HEK293 (cell line): ENCODE measurements at regions not wholly inside any gene's neighbourhood (a gene's known extent, or its start where the extent isn't known, plus 50 kb on each side); places are given as distances from the start of the nearest gene placed in this dataset.

Experiments used
- CTCF ChIA-PET: fragments of 350-600 bp; formaldehyde crosslinking; extraction: SDS; loops from one replicate; lab custom pipeline; 2021; ENCODE audit warnings: antibody characterized with exemption; lab: Yijun Ruan, JAX
- POLR2A ChIA-PET: fragments of 300-600 bp; formaldehyde crosslinking; extraction: SDS; loops from one replicate; lab custom pipeline; 2020; ENCODE audit warnings: antibody characterized with exemption, inconsistent platforms; lab: Yijun Ruan, JAX
- H3K27ac ChIP-seq: fragments of 200-500 bp; sonication (Bioruptor generic); 2 replicates; pipeline ENCODE4 v1.5.1; 2014; ENCODE audit warnings: low read depth, low read length, control low read depth, inconsistent platforms; ENCODE audit errors: extremely low read depth
- H3K36me3 ChIP-seq, 2 experiments: fragments of 200-500 bp in 1 of 2; sonication (Bioruptor generic) in 1 of 2; 1 replicate in 1 of 2; 2 replicates in 1 of 2; pipeline ENCODE4 v1.5.1; 2014 to 2017; ENCODE audit warnings: inconsistent platforms in 2 of 2, low read length in 2 of 2; ENCODE audit not compliant: control insufficient read depth in 2 of 2, insufficient read depth in 1 of 2
- H3K4me1 ChIP-seq: fragments of 200-500 bp; sonication (Bioruptor generic); 2 replicates; pipeline ENCODE4 v1.5.1; 2014; ENCODE audit warnings: mild to moderate bottlenecking, low read length, inconsistent platforms; ENCODE audit not compliant: control insufficient read depth, insufficient read depth
- H3K4me3 ChIP-seq: 2 replicates; pipeline ENCODE4 v1.5.1; 2011; ENCODE audit warnings: low read depth, mild to moderate bottlenecking, control low read depth, low read length, moderate library complexity
- H3K9me3 ChIP-seq: fragments of 200-500 bp; sonication (Bioruptor generic); 2 replicates; pipeline ENCODE4 v1.5.1; 2014; ENCODE audit warnings: low read depth, low read length, inconsistent platforms; ENCODE audit not compliant: control insufficient read depth, insufficient read depth
- HOXA7 ChIP-seq: sonication (generic); formaldehyde crosslinking; IDR thresholded peaks from 2 replicates; pipeline ENCODE4 v1.8.1; 2022; ENCODE audit warnings: missing genetic modification reagents, borderline replicate concordance
- KLF10 ChIP-seq: fragments of 450-650 bp; IDR thresholded peaks from 2 replicates; pipeline ENCODE4 v1.5.1; 2018; ENCODE audit warnings: missing biosample characterization, mild to moderate bottlenecking, missing genetic modification characterization
- SETDB1 ChIP-seq: IDR thresholded peaks from one replicate; pipeline ENCODE4 v1.6.1; 2017; ENCODE audit warnings: mild to moderate bottlenecking, low read length, moderate library complexity, mixed read lengths; ENCODE audit not compliant: insufficient read length
- ZBTB1 ChIP-seq: fragments of 450-650 bp; formaldehyde crosslinking; IDR thresholded peaks from 2 replicates; pipeline ENCODE4 v1.5.1; 2016; ENCODE audit warnings: missing biosample characterization, missing genetic modification characterization
- ZBTB20 ChIP-seq: fragments of 450-650 bp; formaldehyde crosslinking; IDR thresholded peaks from 2 replicates; pipeline ENCODE4 v1.5.1; 2016; ENCODE audit warnings: missing biosample characterization, missing genetic modification characterization
- ZFP37 ChIP-seq: fragments of 450-650 bp; formaldehyde crosslinking; IDR thresholded peaks from 2 replicates; pipeline ENCODE4 v1.5.1; 2016; ENCODE audit warnings: missing biosample characterization, missing genetic modification characterization
- ZNF10 ChIP-seq: fragments of 450-650 bp; formaldehyde crosslinking; IDR thresholded peaks from 2 replicates; pipeline ENCODE4 v1.5.1; 2017; ENCODE audit warnings: missing biosample characterization, missing genetic modification characterization
- ZNF174 ChIP-seq: fragments of 450-650 bp; formaldehyde crosslinking; IDR thresholded peaks from 2 replicates; pipeline ENCODE4 v1.5.0; 2017; ENCODE audit warnings: missing biosample characterization, mild to moderate bottlenecking, missing genetic modification characterization
- ZNF19 ChIP-seq: fragments of 450-650 bp; formaldehyde crosslinking; IDR thresholded peaks from 2 replicates; pipeline ENCODE4; 2016; ENCODE audit warnings: missing biosample characterization, missing genetic modification characterization, low read depth
- ZNF202 ChIP-seq: fragments of 450-650 bp; formaldehyde crosslinking; IDR thresholded peaks from 2 replicates; pipeline ENCODE4 v1.5.1; 2016; ENCODE audit warnings: missing biosample characterization, missing genetic modification characterization, borderline replicate concordance
- ZNF211 ChIP-seq: fragments of 450-650 bp; formaldehyde crosslinking; IDR thresholded peaks from 2 replicates; pipeline ENCODE4 v1.5.1; 2016; ENCODE audit warnings: low read depth, missing biosample characterization, missing genetic modification characterization
- ZNF302 ChIP-seq: fragments of 450-650 bp; formaldehyde crosslinking; IDR thresholded peaks from 2 replicates; pipeline ENCODE4 v1.5.1; 2016; ENCODE audit warnings: missing biosample characterization, missing genetic modification characterization, low read depth
- ZNF394 ChIP-seq: fragments of 450-650 bp; formaldehyde crosslinking; IDR thresholded peaks from 2 replicates; pipeline ENCODE4 v1.5.1; 2016; ENCODE audit warnings: missing biosample characterization, missing genetic modification characterization, mild to moderate bottlenecking, moderate library complexity, borderline replicate concordance
- ZNF426 ChIP-seq: fragments of 450-650 bp; formaldehyde crosslinking; IDR thresholded peaks from 2 replicates; pipeline ENCODE4 v1.5.1; 2017; ENCODE audit warnings: missing biosample characterization, missing genetic modification characterization, mild to moderate bottlenecking, inconsistent platforms, moderate library complexity
- ZNF549 ChIP-seq: fragments of 450-650 bp; IDR thresholded peaks from 2 replicates; pipeline ENCODE4 v1.5.1; 2018; ENCODE audit warnings: missing biosample characterization, missing genetic modification characterization, mild to moderate bottlenecking, inconsistent platforms, moderate library complexity
- ZNF560 ChIP-seq: fragments of 450-650 bp; formaldehyde crosslinking; IDR thresholded peaks from 2 replicates; pipeline ENCODE4 v1.5.1; 2017; ENCODE audit warnings: missing biosample characterization, missing genetic modification characterization, borderline replicate concordance
- ZNF571 ChIP-seq: fragments of 450-650 bp; formaldehyde crosslinking; IDR thresholded peaks from 2 replicates; pipeline ENCODE4 v1.5.0; 2017; ENCODE audit warnings: missing biosample characterization, missing genetic modification characterization
- ZNF624 ChIP-seq: fragments of 450-650 bp; formaldehyde crosslinking; IDR thresholded peaks from 2 replicates; pipeline ENCODE4 v1.5.1; 2017; ENCODE audit warnings: missing biosample characterization, missing genetic modification characterization
- ZNF664 ChIP-seq: fragments of 450-650 bp; formaldehyde crosslinking; IDR thresholded peaks from 2 replicates; pipeline ENCODE4 v1.5.1; 2016; ENCODE audit warnings: missing biosample characterization, missing genetic modification characterization
- ZNF792 ChIP-seq: fragments of 450-650 bp; formaldehyde crosslinking; IDR thresholded peaks from 2 replicates; pipeline ENCODE4 v1.5.1; 2016; ENCODE audit warnings: missing biosample characterization, missing genetic modification characterization
- ZNF837 ChIP-seq: fragments of 450-650 bp; formaldehyde crosslinking; IDR thresholded peaks from 2 replicates; pipeline ENCODE4 v1.5.1; 2016; ENCODE audit warnings: missing biosample characterization, missing genetic modification characterization
- TF ChIP-seq, protein P1 (sequence below): fragments of 450-650 bp; formaldehyde crosslinking; IDR thresholded peaks from 2 replicates; pipeline ENCODE4 v1.5.1; 2016; ENCODE audit warnings: missing biosample characterization, missing genetic modification characterization, borderline replicate concordance
- TF ChIP-seq, protein P2 (sequence below): fragments of 450-650 bp; formaldehyde crosslinking; IDR thresholded peaks from 2 replicates; pipeline ENCODE4 v1.5.1; 2016; ENCODE audit warnings: missing biosample characterization, missing genetic modification characterization, low read depth
- TF ChIP-seq, protein P3 (sequence below): fragments of 450-650 bp; formaldehyde crosslinking; IDR thresholded peaks from 2 replicates; pipeline ENCODE4 v1.5.1; 2016; ENCODE audit warnings: missing biosample characterization, missing genetic modification characterization
- TF ChIP-seq, protein P4 (sequence below): fragments of 450-650 bp; formaldehyde crosslinking; IDR thresholded peaks from 2 replicates; pipeline ENCODE4 v1.5.1; 2017; ENCODE audit warnings: missing biosample characterization, missing genetic modification characterization

DNA sequence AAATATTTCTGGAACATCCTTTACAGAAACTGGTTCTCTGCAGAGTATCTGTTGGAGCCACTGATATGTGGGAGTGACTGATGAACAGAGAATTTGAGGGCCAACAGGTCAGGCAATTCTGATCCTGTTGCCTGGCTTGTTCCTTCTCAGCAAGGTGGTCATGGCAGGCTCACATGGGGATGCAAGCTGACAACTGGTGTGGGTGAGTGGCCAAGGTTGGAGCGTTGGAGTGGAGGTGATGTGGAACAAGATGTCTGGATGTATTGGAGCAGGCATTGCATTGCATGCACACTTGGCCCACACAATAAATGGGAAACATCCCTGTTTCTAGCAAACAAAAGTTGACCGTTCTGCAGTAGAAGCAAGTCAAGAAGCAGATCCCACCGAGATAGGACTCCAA, 380.7 kb downstream of the ZNF536 start:
- H3K9me3 ChIP-seq, result peaks cover 7% of the 10 kb centered on the region
- POLR2A ChIA-PET, result no interaction called here
- no peak for TF ChIP-seq ZNF174 (tag by site-specific recombination)
- TF ChIP-seq ZNF664 (tag by site-specific recombination), result no peak
- no peak for TF ChIP-seq ZNF571
- TF ChIP-seq ZNF560 (tag by site-specific recombination), result no peak
- no peak for TF ChIP-seq ZNF549 (tag by site-specific recombination)
- TF ChIP-seq, all 188 proteins: peak for 0
- Histone ChIP-seq H3K36me3 (no peaks in the 10 kb centered on the region), H3K4me3 (no peak overlapping the region), H3K4me1 (no peaks in the 10 kb centered on the region), H3K27ac (no peak overlapping the region)
- CTCF ChIA-PET, result interaction anchor here (1.0 kb wide), 1 partner anchor 47 kb away, joined by 3 read pairs; no protein-coding TSS in a partner anchor

DNA sequence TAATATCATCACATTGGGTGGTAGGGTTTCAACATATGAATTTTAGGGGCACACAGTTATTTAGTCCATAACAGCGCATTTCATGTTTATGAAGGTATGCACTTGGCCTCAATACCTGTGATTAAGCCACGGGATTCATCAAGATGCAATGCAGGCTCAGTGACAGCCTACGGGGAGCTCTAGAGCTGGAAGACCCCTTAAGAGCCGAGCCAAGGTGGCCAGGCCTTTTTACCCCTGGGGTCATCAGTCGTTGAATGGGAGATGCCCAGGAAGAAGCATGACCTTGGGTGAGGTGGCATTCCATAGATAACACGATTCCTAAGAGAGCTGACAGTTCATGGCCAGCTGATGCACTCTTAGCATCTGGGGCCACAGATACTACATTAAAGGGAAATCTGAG, 380.0 kb downstream of the ZNF536 start:
- POLR2A ChIA-PET, result no interaction called here
- TF ChIP-seq ZNF202 (tag by site-specific recombination) (no peak), ZNF792 (tag by site-specific recombination) (no peak), ZNF10 (tag by site-specific recombination) (no peak), ZNF394 (tag by site-specific recombination) (no peak), ZFP37 (tag by site-specific recombination) (no peak), ZBTB1 (no peak), ZNF837 (tag by site-specific recombination) (no peak), ZNF19 (no peak), ZBTB20 (tag by site-specific recombination) (no peak), SETDB1 (no peak)
- TF ChIP-seq, protein P1, sequence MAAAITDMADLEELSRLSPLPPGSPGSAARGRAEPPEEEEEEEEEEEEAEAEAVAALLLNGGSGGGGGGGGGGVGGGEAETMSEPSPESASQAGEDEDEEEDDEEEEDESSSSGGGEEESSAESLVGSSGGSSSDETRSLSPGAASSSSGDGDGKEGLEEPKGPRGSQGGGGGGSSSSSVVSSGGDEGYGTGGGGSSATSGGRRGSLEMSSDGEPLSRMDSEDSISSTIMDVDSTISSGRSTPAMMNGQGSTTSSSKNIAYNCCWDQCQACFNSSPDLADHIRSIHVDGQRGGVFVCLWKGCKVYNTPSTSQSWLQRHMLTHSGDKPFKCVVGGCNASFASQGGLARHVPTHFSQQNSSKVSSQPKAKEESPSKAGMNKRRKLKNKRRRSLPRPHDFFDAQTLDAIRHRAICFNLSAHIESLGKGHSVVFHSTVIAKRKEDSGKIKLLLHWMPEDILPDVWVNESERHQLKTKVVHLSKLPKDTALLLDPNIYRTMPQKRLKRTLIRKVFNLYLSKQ (tag by site-specific recombination), result no peak
- TF ChIP-seq, protein P2, sequence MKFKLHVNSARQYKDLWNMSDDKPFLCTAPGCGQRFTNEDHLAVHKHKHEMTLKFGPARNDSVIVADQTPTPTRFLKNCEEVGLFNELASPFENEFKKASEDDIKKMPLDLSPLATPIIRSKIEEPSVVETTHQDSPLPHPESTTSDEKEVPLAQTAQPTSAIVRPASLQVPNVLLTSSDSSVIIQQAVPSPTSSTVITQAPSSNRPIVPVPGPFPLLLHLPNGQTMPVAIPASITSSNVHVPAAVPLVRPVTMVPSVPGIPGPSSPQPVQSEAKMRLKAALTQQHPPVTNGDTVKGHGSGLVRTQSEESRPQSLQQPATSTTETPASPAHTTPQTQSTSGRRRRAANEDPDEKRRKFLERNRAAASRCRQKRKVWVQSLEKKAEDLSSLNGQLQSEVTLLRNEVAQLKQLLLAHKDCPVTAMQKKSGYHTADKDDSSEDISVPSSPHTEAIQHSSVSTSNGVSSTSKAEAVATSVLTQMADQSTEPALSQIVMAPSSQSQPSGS (tag by site-specific recombination), result no peak
- CTCF ChIA-PET, result interaction anchor here (0.8 to 1.1 kb wide), 3 partner anchors 32 to 1105 kb away, joined by 3 to 4 read pairs (median 3); no protein-coding TSS in a partner anchor

DNA sequence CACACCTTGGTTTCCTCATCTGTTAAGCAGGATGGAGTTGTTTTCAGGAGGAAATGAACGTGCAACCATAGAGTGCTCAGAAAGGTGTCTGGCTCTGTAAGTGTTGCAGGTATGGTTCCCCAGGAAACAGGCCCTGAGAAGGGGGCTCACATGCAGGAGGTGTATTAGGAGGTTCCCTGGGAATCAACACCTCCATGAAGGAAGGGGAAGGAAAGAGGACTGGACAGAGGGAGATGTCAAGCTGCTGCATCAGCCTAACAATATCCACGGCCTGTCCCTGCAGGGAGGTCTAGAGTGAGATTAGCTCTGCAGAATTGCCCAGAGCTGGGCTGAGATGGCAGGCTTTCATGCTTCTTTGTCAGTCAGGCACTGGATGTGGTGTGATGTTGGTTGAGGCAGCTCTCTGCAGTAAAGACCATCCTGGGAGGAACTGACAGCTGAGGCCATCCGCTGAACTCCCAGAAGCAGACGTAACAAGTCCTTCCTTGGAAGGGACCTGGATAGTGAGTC, 373.3 kb downstream of the ZNF536 start:
- Histone ChIP-seq H3K4me1 (no peaks in the 10 kb centered on the region), H3K27ac (no peak overlapping the region), H3K9me3 (peaks cover 5% of the 10 kb centered on the region), H3K4me3 (no peak overlapping the region), H3K36me3 (no peaks in the 10 kb centered on the region)
- ChIA-PET CTCF (interaction anchor here (0.7 kb wide), 1 partner anchor 59 kb away, joined by 3 read pairs; no protein-coding TSS in a partner anchor), POLR2A (no interaction called here)
- TF ChIP-seq ZNF302 (tag by site-specific recombination) (no peak), ZNF624 (tag by site-specific recombination) (no peak), KLF10 (tag by site-specific recombination) (no peak), HOXA7 (no peak), ZNF426 (tag by site-specific recombination) (no peak), ZNF211 (tag by site-specific recombination) (no peak)
- TF ChIP-seq, protein P3, sequence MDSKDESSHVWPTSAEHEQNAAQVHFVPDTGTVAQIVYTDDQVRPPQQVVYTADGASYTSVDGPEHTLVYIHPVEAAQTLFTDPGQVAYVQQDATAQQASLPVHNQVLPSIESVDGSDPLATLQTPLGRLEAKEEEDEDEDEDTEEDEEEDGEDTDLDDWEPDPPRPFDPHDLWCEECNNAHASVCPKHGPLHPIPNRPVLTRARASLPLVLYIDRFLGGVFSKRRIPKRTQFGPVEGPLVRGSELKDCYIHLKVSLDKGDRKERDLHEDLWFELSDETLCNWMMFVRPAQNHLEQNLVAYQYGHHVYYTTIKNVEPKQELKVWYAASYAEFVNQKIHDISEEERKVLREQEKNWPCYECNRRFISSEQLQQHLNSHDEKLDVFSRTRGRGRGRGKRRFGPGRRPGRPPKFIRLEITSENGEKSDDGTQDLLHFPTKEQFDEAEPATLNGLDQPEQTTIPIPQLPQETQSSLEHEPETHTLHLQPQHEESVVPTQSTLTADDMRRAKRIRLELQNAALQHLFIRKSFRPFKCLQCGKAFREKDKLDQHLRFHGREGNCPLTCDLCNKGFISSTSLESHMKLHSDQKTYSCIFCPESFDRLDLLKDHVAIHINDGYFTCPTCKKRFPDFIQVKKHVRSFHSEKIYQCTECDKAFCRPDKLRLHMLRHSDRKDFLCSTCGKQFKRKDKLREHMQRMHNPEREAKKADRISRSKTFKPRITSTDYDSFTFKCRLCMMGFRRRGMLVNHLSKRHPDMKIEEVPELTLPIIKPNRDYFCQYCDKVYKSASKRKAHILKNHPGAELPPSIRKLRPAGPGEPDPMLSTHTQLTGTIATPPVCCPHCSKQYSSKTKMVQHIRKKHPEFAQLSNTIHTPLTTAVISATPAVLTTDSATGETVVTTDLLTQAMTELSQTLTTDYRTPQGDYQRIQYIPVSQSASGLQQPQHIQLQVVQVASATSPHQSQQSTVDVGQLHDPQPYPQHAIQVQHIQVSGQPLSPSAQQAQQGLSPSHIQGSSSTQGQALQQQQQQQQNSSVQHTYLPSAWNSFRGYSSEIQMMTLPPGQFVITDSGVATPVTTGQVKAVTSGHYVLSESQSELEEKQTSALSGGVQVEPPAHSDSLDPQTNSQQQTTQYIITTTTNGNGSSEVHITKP (tag by site-specific recombination), result no peak
- TF ChIP-seq, protein P4, sequence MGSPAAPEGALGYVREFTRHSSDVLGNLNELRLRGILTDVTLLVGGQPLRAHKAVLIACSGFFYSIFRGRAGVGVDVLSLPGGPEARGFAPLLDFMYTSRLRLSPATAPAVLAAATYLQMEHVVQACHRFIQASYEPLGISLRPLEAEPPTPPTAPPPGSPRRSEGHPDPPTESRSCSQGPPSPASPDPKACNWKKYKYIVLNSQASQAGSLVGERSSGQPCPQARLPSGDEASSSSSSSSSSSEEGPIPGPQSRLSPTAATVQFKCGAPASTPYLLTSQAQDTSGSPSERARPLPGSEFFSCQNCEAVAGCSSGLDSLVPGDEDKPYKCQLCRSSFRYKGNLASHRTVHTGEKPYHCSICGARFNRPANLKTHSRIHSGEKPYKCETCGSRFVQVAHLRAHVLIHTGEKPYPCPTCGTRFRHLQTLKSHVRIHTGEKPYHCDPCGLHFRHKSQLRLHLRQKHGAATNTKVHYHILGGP (tag by site-specific recombination), result no peak

More for the DNA sequence above, 380.0 kb downstream of the ZNF536 start:
- Histone ChIP-seq H3K9me3 (peaks cover 7% of the 10 kb centered on the region), H3K4me1 (no peaks in the 10 kb centered on the region), H3K27ac (no peak overlapping the region), H3K4me3 (no peak overlapping the region), H3K36me3 (no peaks in the 10 kb centered on the region)
